HG03469 (cell line): ENCODE measurements at regions not wholly inside any gene's neighbourhood (a gene's known extent, or its start where the extent isn't known, plus 50 kb on each side); places are given as distances from the start of the nearest gene placed in this dataset.

Experiments
- ATAC-seq: cut with Tn5 transposase; IDR thresholded peaks from one replicate; pipeline ENCODE4 v1.9.1; 2021; ENCODE audit warnings: mild to moderate bottlenecking, moderate library complexity, moderate number of reproducible peaks; ENCODE audit not compliant: unreplicated experiment

DNA sequence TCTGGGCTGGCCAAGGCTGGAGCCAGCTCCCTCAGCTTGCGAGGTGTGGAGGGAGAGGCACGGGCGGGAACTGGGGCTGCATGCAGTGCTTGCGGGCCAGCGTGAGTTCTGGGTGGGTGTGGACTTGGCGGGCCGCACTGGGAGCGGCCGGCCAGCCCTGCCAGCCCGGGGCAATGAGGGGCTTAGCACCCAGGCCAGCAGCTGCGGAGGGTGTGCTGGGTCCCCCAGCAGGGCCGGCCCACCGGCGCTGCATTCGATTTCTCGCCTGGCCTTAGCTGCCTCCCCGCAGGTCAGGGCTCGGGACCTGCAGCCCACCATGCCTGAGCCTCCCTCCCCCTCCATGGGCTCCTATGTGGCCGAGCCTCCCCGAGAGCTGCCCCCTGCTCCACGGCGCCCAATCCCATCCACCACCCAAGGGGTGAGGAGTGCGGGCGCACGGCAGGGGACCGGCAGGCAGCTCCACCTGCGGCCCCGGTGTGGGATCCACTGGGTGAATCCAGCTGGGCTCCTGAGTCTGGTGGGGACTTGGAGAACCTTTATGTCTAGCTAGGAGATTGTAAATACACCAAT, 302.6 kb upstream of the ADAMTS16 start:
- no peak for ATAC-seq

DNA sequence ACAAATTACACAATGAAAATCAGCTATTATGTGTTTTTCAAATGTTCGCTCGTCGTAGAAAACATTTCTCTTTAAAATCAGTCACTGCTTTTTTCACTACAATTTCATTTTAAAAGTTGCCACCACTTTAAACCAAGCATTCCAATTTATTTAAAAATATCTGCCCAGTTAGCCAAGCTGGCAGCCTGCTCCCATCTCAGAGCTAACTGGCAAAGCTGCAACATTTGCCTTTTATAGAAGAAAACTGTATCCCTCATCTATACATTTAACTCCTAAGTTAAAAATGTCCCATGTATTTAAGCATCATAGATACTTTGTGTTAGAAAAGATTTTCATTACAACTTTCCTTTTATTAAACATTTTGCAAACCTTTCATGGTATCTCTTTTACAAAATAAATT, 294.9 kb upstream of the ADAMTS16 start:
- no peak for ATAC-seq

DNA sequence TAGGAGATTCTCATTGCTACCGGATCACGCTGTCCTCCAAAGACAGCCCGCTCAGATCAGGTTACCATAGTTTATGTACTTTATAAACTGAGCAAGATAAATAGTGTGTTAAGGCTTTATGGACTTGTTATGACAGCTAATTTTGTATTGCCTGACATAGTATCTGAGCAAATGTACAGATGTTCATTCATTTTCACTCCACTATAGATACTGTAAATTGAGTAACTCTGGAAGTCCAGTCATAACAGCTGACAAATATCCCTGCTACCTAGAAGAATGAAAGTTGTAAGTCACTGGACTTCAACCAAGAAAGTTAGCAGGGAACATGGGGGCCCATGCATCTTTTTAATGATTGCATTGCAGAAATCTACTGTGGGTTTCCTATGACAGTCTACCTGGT, 292.4 kb upstream of the ADAMTS16 start:
- ATAC-seq = no peak

DNA sequence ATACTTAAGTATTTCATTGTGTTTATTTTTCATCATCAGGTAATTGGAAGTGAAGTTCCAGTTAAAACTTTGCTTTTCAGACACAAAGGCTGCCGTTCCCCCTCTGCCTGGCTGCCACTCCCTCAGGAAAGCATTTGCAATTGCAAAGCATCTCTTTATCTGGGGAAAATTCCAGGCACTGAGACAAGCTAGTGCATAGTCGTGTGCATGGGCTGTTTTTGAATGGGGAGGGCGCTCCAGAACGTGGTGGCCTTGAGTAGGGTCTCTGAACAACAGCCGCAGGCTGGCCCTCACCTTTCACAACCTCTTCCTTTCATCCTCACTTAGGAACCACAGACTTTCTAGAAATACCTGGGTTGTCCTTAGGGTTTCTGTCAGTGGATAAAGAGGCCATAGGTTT, 285.1 kb upstream of the ADAMTS16 start:
- no peak for ATAC-seq

DNA sequence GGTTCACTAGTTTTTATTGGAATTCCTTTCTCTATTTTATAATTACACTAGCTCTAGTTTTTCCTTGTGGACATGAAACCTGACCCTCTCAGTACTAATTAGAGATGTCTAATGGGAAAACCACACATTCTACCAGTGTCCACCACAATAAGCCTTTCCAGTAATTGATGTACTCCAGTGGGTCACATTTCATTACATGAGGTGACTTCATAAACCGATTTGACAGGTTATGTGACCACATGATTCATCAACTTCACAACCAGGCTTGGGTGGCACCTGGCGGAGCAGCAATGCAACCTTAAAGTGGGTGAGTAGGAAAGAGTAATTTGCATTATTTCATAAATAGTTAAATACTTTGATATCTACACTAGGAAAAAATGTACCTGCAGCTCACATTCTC, 284.2 kb upstream of the ADAMTS16 start:
- no peak for ATAC-seq

DNA sequence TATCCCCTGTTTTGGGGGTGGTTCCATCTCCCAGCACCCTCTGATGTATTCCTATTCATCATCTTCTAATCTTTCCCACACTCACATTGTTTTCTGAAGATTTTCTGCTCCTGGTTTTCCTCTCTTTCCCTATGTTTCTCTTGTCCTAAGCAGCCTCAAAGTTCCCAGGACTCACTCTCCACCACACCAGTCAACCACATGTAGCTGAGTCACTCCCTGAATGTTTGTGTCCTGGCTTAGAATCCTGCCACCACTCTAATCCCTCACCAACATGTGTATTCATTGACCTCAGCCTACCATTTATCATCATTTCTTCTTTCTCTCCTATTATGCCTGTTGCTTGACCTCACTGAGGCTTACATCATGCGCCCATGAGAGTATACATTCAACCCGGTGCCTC, 282.4 kb upstream of the ADAMTS16 start:
- ATAC-seq = no peak

DNA sequence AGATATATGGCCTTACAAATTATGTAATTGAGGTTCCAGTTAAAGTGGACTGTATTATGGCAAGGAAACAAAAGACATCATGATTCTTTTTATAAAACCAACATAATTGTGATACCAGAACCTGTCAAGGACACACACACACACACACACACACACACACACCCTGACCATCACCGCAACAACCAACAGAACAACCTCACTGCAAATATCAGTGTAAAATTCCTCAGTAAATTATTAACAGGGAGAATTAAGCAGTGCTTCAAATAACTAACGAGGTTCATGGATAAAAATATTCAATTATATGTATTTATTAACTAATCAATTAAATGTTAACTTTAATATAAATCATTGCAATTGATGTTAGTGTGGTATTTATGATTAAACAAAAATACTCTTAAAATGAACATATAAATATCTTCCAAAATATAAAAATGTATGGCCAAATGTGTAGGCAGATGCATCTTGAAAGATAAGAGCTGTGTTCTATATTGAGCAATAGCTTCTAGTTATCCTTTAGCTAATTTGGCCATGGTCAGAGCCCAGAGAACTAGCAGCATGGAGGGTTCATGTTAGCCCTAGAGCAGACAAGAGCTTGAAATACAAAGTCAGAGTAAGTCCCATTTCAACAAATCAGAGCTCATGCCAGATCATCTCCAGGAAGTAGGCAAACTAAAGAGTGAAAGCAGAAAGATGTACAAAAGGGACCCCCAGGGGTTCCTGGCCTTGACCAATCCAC, 280.5 kb upstream of the ADAMTS16 start:
- no peak for ATAC-seq

DNA sequence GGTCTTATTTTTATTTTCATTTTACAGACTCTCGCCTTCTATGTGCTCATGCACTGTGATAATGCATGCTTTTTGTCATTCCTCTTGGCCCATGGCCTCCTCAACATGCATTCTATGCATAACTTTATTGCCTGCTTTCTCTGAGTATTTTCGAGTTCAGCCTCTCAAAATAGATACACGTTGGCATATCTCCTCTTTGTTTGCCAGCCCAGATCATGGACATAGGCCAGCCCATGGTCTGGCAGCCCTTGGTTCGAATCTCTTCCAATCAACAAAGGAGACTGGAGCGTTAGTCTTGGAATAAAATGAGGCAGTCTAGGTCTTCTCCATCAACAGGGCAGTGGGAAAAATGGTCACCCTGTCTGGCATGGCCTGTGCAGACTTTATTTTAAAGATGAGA, 279.5 kb upstream of the ADAMTS16 start:
- ATAC-seq = no peak

DNA sequence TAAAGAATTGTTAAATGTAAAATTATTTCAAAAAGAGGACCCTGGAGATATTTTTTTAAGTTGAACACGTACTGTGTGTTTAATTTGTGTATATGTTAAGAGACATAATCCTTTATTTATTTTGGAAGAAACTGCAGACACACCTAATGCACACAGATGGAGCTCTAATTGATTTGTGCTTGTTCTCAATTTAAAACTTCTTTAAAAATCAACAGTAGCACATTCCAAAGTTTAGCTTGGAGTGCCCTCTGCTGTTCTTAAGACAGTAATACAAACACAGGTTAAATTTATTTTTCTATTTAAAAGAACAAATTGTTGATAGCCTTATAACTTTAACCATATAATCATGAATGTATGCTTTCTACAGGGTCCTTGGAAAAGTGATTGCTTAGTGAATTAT, 277.6 kb upstream of the ADAMTS16 start:
- peak; percentile 34 for ATAC-seq

DNA sequence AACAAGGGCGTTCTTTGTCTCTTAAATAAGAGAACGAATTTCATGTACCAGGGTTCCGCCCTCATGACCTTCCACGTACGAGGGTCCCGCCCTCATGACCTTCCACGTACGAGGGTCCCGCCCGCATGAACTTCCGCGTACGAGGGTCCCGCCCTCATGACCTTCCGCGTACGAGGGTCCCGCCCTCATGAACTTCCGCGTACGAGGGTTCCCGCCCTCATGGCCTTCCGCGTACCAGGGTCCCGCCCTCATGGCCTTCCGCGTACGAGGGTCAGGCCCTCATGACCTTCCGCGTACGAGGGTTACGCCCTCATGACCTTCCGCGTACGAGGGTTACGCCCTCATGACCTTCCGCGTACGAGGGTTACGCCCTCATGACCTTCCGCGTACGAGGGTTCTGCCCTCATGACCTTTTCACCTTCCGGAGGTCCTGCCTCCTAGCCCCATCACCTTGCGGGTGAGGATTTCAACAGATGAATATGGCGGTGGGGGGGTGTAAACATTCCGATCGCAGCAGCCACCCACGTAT, 273.9 kb upstream of the ADAMTS16 start:
- no peak for ATAC-seq

DNA sequence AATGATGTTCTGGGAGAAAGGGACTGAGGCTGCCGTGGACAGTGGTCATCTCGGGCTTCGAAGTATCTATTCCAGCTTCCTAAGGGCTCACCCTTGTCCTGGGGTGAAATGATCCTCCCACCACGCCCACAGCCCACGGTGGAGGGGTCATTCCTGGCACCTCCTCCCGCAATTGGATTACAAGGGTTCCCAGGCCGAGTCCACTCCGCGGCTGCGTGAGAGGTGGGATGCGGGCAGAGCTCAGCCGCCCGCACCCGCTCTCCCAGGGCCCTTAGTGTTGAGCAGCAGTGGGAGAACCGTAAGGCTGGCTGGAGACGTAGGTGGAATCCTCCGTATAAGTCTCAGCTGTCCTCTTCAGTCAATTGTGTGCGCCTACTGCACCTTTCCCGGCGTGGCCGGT, 273.3 kb upstream of the ADAMTS16 start:
- ATAC-seq = no peak

DNA sequence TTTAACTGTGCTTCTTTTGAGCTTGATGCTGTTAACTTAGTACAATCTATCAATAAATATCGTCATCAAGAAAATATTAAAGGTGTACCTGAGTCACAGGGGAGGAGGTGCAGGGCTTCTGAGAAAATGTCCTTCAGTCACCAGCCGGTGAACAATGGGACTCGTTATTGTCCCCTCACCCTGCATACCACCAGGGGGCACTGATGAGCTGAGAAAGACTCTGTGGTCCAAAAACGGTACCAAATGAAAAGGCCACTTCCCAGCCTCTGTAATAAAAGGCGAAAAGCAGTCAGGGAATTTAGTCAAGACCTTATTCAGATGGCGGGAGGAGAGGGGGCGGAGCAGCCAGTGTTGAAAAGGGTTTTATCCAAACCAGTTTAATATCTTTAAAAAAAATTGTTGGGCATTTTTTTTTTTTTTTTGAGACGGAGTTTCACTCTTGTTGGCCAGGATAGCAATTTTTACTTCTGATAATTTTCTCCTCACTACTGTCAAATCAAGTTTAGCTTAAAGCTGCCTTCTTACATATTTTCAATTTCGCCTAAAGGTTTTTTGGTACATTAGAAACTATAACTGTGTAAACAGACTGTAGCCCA, 271.9 kb upstream of the ADAMTS16 start:
- no peak for ATAC-seq

DNA sequence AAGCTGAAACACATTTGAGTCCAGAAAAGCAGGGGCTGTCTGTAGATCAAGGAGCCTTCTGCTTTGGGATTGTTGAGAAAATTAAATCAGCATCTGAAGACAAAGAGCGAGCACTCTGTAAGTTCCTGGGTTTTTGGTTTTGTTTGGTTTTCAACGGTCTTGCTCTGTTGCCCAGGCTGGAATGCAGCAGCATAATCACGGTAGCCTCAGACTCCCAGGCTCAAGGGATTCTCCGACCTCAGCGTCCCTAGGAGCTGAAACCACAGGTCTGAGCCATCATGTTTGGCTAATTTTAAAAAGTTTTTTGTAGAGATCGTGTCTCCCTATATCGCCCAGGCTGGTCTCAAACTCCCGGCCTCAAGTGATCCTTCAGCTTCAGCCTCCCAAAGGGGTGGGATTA, 266.5 kb upstream of the ADAMTS16 start:
- ATAC-seq = no peak

DNA sequence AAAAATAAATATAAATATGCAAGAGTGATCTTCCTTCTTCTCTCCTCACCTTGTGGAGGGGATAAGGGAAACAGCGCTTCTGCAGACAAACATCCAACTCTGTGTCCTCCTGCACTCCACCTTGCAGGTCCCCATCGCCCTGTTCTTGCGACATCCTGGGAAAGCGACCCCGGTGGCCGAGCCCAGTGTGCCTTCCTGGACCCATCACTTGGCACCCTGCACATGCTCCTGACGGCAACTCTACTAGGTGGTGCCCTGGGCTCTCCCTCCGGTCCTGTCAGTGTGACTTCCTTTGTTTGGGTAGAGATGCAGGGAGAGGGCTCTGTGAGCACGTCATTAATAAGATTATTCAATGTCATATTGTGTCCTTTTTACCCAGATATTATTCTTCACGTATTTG, 266.0 kb upstream of the ADAMTS16 start:
- ATAC-seq = no peak

DNA sequence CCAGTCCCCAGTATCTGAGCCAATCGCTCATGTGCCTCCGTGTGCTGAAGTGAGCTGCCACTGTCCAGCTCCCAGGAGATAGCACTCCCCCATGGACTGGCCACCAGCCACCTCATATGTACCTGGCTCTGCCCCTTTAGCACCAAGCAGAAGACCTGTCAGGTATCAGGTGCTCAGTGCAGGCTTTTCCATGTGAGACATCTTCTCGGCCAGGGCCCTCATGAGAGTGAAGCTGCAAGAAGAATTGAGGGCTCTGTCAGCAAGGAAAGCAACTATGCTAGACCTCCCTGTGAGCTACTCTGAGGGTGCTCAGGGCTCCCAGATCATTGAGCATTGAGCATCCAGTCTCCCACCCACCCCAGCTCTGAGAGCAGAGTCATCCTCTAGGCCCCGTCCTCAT, 264.2 kb upstream of the ADAMTS16 start:
- no peak for ATAC-seq

DNA sequence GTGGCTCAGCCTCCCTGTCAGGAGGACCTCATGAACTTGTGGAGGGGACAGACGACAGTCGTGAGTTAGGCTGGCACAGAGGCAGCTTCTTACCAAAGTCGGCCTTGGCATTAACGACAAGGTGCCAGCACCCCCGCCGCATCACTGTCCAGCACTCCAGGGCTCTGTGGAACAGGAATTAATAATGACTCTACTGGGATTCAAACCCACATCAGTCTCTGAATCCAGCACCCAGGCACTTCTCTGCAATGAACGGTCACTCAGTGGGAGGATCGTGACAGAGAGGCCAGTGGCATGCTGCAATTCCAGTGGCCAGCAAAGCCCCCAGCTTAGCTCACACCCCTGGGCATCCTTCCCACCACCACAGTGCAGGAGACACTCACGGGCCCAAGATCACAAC, 263.3 kb upstream of the ADAMTS16 start:
- ATAC-seq = no peak

DNA sequence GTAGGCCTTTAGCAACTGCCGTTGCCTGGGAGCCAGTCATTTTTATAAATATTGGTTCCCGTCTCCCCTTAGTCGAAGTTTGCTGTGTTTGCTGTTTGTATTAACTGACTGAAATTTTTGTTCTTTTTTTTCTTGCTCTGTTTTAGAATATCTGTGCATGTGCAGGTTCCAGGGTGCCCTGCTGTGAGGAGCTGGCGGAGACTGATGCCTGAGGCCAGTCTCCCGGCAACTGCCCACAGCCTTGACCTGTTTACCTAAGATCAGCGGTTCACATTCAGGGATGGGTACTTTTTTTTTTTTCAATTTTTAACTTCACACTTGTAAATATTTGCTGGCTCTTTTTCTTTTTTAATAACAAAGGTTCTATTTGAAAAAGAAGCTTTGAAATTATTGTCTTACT, 262.6 kb upstream of the ADAMTS16 start:
- ATAC-seq = no peak

DNA sequence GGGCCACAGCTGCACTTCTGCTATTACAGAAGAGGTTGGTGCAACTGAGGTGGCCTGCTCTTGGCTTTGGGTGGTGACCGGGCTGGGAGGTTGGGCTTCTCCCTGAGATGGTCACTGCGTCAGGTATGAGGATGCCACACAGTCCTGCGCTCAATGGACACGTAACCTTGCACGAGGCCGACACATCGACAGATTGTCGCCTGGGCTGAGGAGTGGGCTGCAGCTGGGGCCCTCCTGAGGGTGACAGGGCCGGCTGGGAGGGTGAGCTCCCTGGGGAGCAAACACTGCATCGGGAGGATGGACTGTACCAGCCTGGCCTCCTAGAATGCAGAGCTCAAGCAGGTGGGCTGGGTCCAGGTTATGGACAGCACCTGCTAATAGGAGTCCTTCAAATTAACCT, 261.1 kb upstream of the ADAMTS16 start:
- no peak for ATAC-seq

DNA sequence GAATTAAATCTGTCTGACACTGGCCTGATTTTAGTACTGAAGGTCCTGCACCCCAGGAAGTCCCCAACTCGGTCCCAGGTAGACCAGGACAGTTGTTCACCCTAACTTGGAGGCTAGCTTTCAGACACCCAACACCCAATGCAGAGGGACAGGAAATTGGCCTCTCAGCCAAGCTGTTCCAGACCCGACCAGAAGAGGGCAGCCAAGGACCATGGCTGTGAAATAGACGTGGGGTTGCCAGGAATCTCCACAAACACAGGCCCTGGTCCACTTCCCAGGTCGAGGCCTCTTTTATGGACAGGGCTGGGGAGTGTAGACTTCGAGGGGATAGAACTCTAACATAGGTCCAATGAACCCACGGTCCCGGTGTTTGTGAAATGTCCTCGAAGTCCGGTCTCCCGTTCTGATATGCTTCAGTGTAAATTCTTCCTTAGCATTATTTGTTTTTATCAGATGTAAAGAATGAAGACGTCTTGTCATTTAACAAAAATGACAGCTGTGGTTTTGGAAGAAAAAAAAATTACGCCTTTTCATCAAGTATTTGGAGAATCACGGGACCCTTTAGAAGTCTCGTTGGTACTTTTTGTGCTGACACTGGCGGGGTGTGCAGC, 260.3 kb upstream of the ADAMTS16 start:
- ATAC-seq = no peak

DNA sequence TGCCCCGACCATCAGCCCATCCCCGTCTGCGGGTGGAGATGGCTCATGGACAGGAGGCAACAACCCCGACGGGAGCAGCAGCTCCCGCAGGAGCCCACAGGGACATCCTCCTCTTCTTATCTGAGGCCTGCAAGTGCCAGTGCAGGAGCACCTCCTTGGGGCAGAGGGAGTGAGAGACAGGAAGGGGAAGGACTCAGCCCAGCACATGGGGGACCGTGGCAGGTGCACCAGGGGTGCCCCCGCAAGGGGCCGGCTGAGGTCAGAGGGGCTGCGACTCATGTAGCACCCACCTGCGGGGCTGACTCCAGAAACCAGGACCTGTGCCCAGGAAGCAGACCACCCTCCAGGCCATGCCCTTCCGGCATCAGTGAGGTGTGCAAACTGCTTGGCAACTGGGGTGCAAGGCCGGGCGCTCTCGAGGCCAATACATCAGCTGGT, 259.8 kb upstream of the ADAMTS16 start:
- ATAC-seq = no peak

DNA sequence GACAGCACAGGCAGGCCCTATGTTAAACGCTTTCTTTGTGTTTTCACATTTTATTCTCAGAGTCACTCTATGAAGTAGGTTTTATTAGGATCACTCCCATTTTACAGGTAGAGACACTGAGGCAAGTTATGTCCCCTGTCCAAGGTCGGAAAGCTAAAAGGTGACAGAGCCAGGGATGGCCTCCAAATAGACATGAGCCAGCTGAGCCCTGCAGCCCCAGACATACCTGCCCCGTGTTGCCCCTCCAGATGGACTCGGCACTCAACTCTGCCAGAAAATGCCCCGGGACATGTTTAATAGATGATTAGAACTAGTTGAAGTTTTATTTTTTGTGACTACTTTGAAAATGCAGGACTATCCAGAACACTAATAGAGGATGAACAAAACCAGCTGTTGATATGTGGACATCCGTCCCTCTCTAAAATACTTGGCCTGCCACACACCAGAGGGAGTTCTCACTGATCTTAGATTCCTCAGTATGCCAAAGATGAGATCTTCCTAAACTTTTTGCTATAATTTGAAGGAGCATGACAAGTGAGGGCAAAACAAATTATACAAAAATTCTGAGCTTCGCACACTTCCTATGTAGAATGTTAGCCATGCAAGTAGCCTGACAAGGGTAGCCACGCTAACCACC, 258.6 kb upstream of the ADAMTS16 start:
- no peak for ATAC-seq
